HL-60 (cell line): ENCODE measurements at regions not wholly inside any gene's neighbourhood (a gene's known extent, or its start where the extent isn't known, plus 50 kb on each side); places are given as distances from the start of the nearest gene placed in this dataset.

Experiments used
- DNase-seq, 2 experiments: peaks; one replicate each; pipeline ENCODE4 v3.0.0-alpha.2; 2010 to 2020; ENCODE audit warnings: low read depth in 1 of 2, low spot score in 1 of 2
- H3K27ac ChIP-seq: fragments of 250-450 bp; sonication (Bioruptor Pico); replicated peaks from 2 replicates; pipeline ENCODE4 v1.5.1; 2020; ENCODE audit warnings: mild to moderate bottlenecking, moderate library complexity
- H3K27me3 ChIP-seq: fragments of 250-450 bp; sonication (Bioruptor Pico); 2 replicates; pipeline ENCODE4 v1.5.1; 2021; ENCODE audit warnings: mild to moderate bottlenecking, moderate library complexity; ENCODE audit not compliant: insufficient read depth, poor library complexity, severe bottlenecking
- H3K4me3 ChIP-seq: replicated peaks from 2 replicates; pipeline ENCODE4 v1.5.1; 2011; ENCODE audit warnings: mild to moderate bottlenecking, control low read depth, low read length; ENCODE audit not compliant: insufficient read depth
- CTCF ChIP-seq: IDR thresholded peaks from one replicate; pipeline ENCODE4 v1.5.1; 2011; ENCODE audit warnings: low read length, control low read depth, inconsistent platforms; ENCODE audit not compliant: insufficient read depth
- GABPA ChIP-seq: IDR thresholded peaks from 2 replicates; pipeline ENCODE4 v1.6.1; 2012; ENCODE audit warnings: low read depth
- POLR2AphosphoS5 ChIP-seq: IDR thresholded peaks from 2 replicates; pipeline ENCODE4 v1.6.1; 2012; ENCODE audit warnings: low read depth
- REST ChIP-seq: IDR thresholded peaks from 2 replicates; pipeline ENCODE4 v1.6.1; 2012; ENCODE audit warnings: low read depth; ENCODE audit not compliant: insufficient replicate concordance
- SPI1 ChIP-seq: IDR thresholded peaks from 2 replicates; pipeline ENCODE4 v1.6.1; 2012; ENCODE audit warnings: low read depth, mild to moderate bottlenecking, borderline replicate concordance

GRCh38 chr12:93134893-93135285 lies 205.8 kb upstream of the EEA1 start:
- TF ChIP-seq GABPA (no peak), REST (no peak), CTCF (no peak), SPI1 (no peak)
- peak overlapping the region; percentile 98 for H3K27ac ChIP-seq
- DNase-seq = peak; percentile 72 to 80
- H3K4me3 ChIP-seq = no peak overlapping the region
- H3K27me3 ChIP-seq = no peaks in the 10 kb centered on the region

- Histone ChIP-seq H3K27ac (peak overlapping the region; percentile 98), H3K27me3 (no peaks in the 10 kb centered on the region), H3K4me3 (no peak overlapping the region)
- TF ChIP-seq POLR2AphosphoS5 (no peak), CTCF (no peak), GABPA (no peak), REST (no peak), SPI1 (no peak)
- peak in 1 of 2 experiments; percentile 67 for DNase-seq
Measured at GRCh38 chr12:93135286-93136239, 206.5 kb upstream of the EEA1 start.

- Histone ChIP-seq H3K27me3 (no peaks in the 10 kb centered on the region), H3K4me3 (no peak overlapping the region), H3K27ac (peak overlapping the region; percentile 98)
- TF ChIP-seq REST (no peak), POLR2AphosphoS5 (no peak), SPI1 (no peak), GABPA (no peak), CTCF (no peak)
- peak in 1 of 2 experiments; percentile 57 for DNase-seq
Measured at GRCh38 chr12:93136253-93137055, 207.4 kb upstream of the EEA1 start.
